A549 (cell line): ENCODE measurements at regions not wholly inside any gene's neighbourhood (a gene's known extent, or its start where the extent isn't known, plus 50 kb on each side); places are given as distances from the start of the nearest gene placed in this dataset.

Experiments
- ATAC-seq, 2 experiments: fragments of 200-7000 bp in 1 of 2; fragments of >200 bp in 1 of 2; cut with Nextera tagmentation in 1 of 2; cut with Tn5 transposase in 1 of 2; 3 replicates each; pipeline versions ENCODE4 v1.8.0 to v1.9.1; 2018 to 2020; ENCODE audit warnings: mild to moderate bottlenecking in 1 of 2, moderate library complexity in 1 of 2
- CTCF ChIA-PET: fragments of 300-600 bp; sonication (Branson Sonifier 250); formaldehyde crosslinking; extraction: SDS; loops from one replicate; lab custom pipeline; 2021; ENCODE audit warnings: antibody characterized with exemption, inconsistent platforms; lab: Yijun Ruan, JAX
- POLR2A ChIA-PET: fragments of 350-600 bp; formaldehyde crosslinking; extraction: SDS; loops from one replicate; lab custom pipeline; 2021; ENCODE audit warnings: antibody characterized with exemption, inconsistent platforms; lab: Yijun Ruan, JAX
- DNase-seq, 2 experiments: peaks; one replicate each; pipeline versions ENCODE4 v3.0.0 to v3.0.0-alpha.2; 2011 to 2016; ENCODE audit warnings: low read depth in 1 of 2, low spot score in 1 of 2
- FAIRE-seq: peaks from 2 replicates; lab custom pipeline; 2011; peaks lifted over from hg19 to GRCh38; lab: Jason Lieb, UNC
- H3K27ac ChIP-seq, 2 experiments: fragments of >200 bp; sonication (Bioruptor Twin); formaldehyde crosslinking; 3 replicates each; pipeline ENCODE4 v1.5.1; 2016 to 2017
- H3K4me1 ChIP-seq: fragments of >200 bp; sonication (Bioruptor Twin); formaldehyde crosslinking; 3 replicates; pipeline ENCODE4 v1.6.1; 2016
- H3K4me2 ChIP-seq: fragments of >200 bp; sonication (Bioruptor Twin); formaldehyde crosslinking; 3 replicates; pipeline ENCODE4 v1.6.1; 2016
- H3K4me3 ChIP-seq: fragments of >200 bp; sonication (Bioruptor Twin); formaldehyde crosslinking; 3 replicates; pipeline ENCODE4 v1.5.1; 2016
- H3K9me3 ChIP-seq: fragments of >200 bp; sonication (Bioruptor Twin); formaldehyde crosslinking; 3 replicates; pipeline ENCODE4 v1.6.1; 2016
- ATOH8 ChIP-seq: fragments of 250-450 bp; sonication (Bioruptor Pico); IDR thresholded peaks from 2 replicates; pipeline ENCODE4 v1.5.0; 2020; ENCODE audit warnings: low read depth, mild to moderate bottlenecking, moderate library complexity
- CEBPB ChIP-seq, 2 experiments: fragments of >200 bp in 1 of 2; sonication (Bioruptor Twin) in 1 of 2; formaldehyde crosslinking in 1 of 2; IDR thresholded peaks; 2 replicates each; pipeline ENCODE4 v1.6.1; 2012 to 2016
- CHD4 ChIP-seq: fragments of 200-600 bp; sonication (generic); IDR thresholded peaks from 2 replicates; pipeline ENCODE4 v1.6.1; 2016; ENCODE audit warnings: antibody characterized with exemption, mild to moderate bottlenecking, borderline replicate concordance
- E2F6 ChIP-seq: IDR thresholded peaks from 2 replicates; pipeline ENCODE4 v1.6.1; 2012; ENCODE audit warnings: low read depth, borderline replicate concordance
- EHF ChIP-seq: fragments of 250-450 bp; sonication (Bioruptor Pico); IDR thresholded peaks from 2 replicates; pipeline ENCODE4 v1.5.0; 2020; ENCODE audit warnings: mild to moderate bottlenecking
- EHMT2 ChIP-seq: fragments of 200-600 bp; sonication (generic); IDR thresholded peaks from 2 replicates; pipeline ENCODE4 v1.6.1; 2016; ENCODE audit warnings: antibody characterized with exemption, low read depth, mild to moderate bottlenecking, moderate library complexity
- EP300 ChIP-seq, 2 experiments: fragments of >200 bp; sonication (Bioruptor Twin); formaldehyde crosslinking; IDR thresholded peaks; 2 replicates in 1 of 2; 3 replicates in 1 of 2; pipeline ENCODE4 v1.6.1; 2016 to 2017
- ESRRA ChIP-seq: fragments of 150-350 bp; IDR thresholded peaks from 2 replicates; pipeline ENCODE4 v1.6.1; 2014; ENCODE audit warnings: mild to moderate bottlenecking, low read length, borderline replicate concordance
- FOSL2 ChIP-seq, 2 experiments: fragments of 450-650 bp in 1 of 2; fragments of >200 bp in 1 of 2; sonication (Bioruptor Twin) in 1 of 2; formaldehyde crosslinking; IDR thresholded peaks; 2 replicates each; pipeline versions ENCODE4 v1.5.0 to v1.6.1; 2016 to 2020; ENCODE audit warnings: mild to moderate bottlenecking in 1 of 2, moderate library complexity in 1 of 2
- HDAC2 ChIP-seq: fragments of 200-600 bp; sonication (generic); IDR thresholded peaks from 2 replicates; pipeline ENCODE4 v1.6.1; 2016
- HMGXB4 ChIP-seq: fragments of 250-450 bp; sonication (Bioruptor Pico); IDR thresholded peaks from 2 replicates; pipeline ENCODE4 v1.5.0; 2021; ENCODE audit warnings: mild to moderate bottlenecking, moderate library complexity, borderline replicate concordance
- HOXB5 ChIP-seq: fragments of 250-450 bp; sonication (Bioruptor Pico); IDR thresholded peaks from 2 replicates; pipeline ENCODE4 v1.5.0; 2020; ENCODE audit warnings: mild to moderate bottlenecking, moderate library complexity
- JUN ChIP-seq, 2 experiments: fragments of >200 bp; sonication (Bioruptor Twin); formaldehyde crosslinking; IDR thresholded peaks; 2 replicates in 1 of 2; 3 replicates in 1 of 2; pipeline ENCODE4 v1.6.1; 2016 to 2017
- KDM5A ChIP-seq: fragments of 200-600 bp; sonication (generic); IDR thresholded peaks from 2 replicates; pipeline ENCODE4 v1.6.1; 2016; ENCODE audit warnings: antibody characterized with exemption, mild to moderate bottlenecking
- MAFK ChIP-seq: fragments of 450-650 bp; IDR thresholded peaks from 2 replicates; pipeline ENCODE4 v1.6.1; 2014; ENCODE audit not compliant: partially characterized antibody
- MYC ChIP-seq: IDR thresholded peaks from 2 replicates; pipeline ENCODE4 v1.6.1; 2012; ENCODE audit warnings: mild to moderate bottlenecking, inconsistent platforms, low read length, improper control_type of control experiment, borderline replicate concordance
- PHF8 ChIP-seq: fragments of 200-600 bp; sonication (generic); IDR thresholded peaks from 2 replicates; pipeline ENCODE4 v1.6.1; 2016; ENCODE audit warnings: low read depth, mild to moderate bottlenecking, antibody characterized with exemption, moderate library complexity, borderline replicate concordance
- POLR2AphosphoS2 ChIP-seq: conservative IDR thresholded peaks from 2 replicates; pipeline ENCODE4 v1.6.1; 2012; ENCODE audit warnings: low read length, improper control_type of control experiment, inconsistent platforms
- RARB ChIP-seq: fragments of 250-450 bp; sonication (Bioruptor Pico); IDR thresholded peaks from 2 replicates; pipeline ENCODE4 v1.8.0; 2021; ENCODE audit warnings: mild to moderate bottlenecking, moderate library complexity
- SREBF2 ChIP-seq: fragments of 450-650 bp; IDR thresholded peaks from 2 replicates; pipeline ENCODE4 v1.6.1; 2014; ENCODE audit warnings: mild to moderate bottlenecking, moderate library complexity
- TP53 ChIP-seq: fragments of 250-450 bp; sonication (Bioruptor Pico); IDR thresholded peaks from 2 replicates; pipeline ENCODE4 v1.5.0; 2021; ENCODE audit warnings: mild to moderate bottlenecking, moderate library complexity
- USF2 ChIP-seq: fragments of 450-650 bp; IDR thresholded peaks from 2 replicates; pipeline ENCODE4 v1.6.1; 2014; ENCODE audit warnings: antibody characterized with exemption
- ZC3H11A ChIP-seq: fragments of 450-650 bp; IDR thresholded peaks from 2 replicates; pipeline ENCODE4 v1.6.1; 2014; ENCODE audit warnings: antibody characterized with exemption, mild to moderate bottlenecking
- ZSCAN20 ChIP-seq: fragments of 250-450 bp; sonication (Bioruptor Pico); IDR thresholded peaks from 2 replicates; pipeline ENCODE4 v1.8.0; 2022; ENCODE audit warnings: mild to moderate bottlenecking, moderate library complexity
- WGBS: methylation state at CpG from one replicate; pipeline ENCODE4 v1.1.6; 2017; ENCODE audit errors: missing lambda C conversion rate; 5-methylcytosine and 5-hydroxymethylcytosine counted together
- TF ChIP-seq, protein P1 (sequence below): IDR thresholded peaks from 2 replicates; pipeline ENCODE4 v1.6.1; 2012
- TF ChIP-seq, protein P2 (sequence below): IDR thresholded peaks from 2 replicates; pipeline ENCODE4 v1.6.1; 2012
- TF ChIP-seq, protein P3 (sequence below): fragments of 200-600 bp; sonication (generic); IDR thresholded peaks from 2 replicates; pipeline ENCODE4 v1.6.1; 2016; ENCODE audit warnings: antibody characterized with exemption, mild to moderate bottlenecking, moderate library complexity

DNA sequence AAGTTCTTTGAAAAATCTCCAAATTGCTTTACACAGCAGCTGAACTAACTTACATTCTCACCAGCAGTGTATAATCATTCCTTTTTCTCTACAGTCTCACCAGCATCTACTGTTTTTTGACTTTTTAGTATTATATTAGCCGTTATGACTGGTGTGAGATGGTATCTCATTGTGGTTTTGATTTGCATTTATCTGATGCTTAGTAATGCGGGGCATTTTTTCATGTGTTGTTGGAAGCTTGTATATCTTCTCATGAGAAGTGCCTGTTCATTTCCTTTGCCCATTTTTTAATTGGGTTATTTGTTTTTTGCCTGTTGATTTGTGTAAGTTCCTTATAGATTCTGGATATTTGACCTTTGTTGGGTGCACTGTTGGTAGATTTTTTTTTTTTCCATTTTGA is 931.7 kb downstream of the CENPC start:
- Histone ChIP-seq H3K4me1 (no peaks in the 10 kb centered on the region), H3K9me3 (peaks cover 6% of the 10 kb centered on the region; the same call in 2 of the 3 replicates), H3K4me3 (no peak overlapping the region)
- FAIRE-seq (no peak), ATAC-seq (no peak)
- POLR2A ChIA-PET: no interaction called here
- 93% methylated on average over 2 of the region's 2 CpGs for WGBS
- TF ChIP-seq, protein P1, sequence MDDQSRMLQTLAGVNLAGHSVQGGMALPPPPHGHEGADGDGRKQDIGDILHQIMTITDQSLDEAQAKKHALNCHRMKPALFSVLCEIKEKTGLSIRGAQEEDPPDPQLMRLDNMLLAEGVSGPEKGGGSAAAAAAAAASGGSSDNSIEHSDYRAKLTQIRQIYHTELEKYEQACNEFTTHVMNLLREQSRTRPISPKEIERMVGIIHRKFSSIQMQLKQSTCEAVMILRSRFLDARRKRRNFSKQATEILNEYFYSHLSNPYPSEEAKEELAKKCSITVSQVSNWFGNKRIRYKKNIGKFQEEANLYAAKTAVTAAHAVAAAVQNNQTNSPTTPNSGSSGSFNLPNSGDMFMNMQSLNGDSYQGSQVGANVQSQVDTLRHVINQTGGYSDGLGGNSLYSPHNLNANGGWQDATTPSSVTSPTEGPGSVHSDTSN: no peak
- TF ChIP-seq, protein P2, sequence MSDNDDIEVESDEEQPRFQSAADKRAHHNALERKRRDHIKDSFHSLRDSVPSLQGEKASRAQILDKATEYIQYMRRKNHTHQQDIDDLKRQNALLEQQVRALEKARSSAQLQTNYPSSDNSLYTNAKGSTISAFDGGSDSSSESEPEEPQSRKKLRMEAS: no peak
- TF ChIP-seq FOSL2 (IDR thresholded peaks at IDR 0.05) (no peak), FOSL2 (CRISPR knock-in tag; IDR thresholded peaks at IDR 0.05) (no peak), JUN (IDR thresholded peaks at IDR 0.05) (no peak), POLR2AphosphoS2 (no peak), HMGXB4 (no peak), HOXB5 (CRISPR knock-in tag) (no peak), ATOH8 (CRISPR knock-in tag) (no peak), CEBPB (IDR thresholded peaks at IDR 0.05) (no peak), MYC (no peak), ESRRA (no peak), TP53 (no peak), MAFK (no peak), EP300 (IDR thresholded peaks at IDR 0.05) (no peak), USF2 (no peak), ZC3H11A (no peak), RARB (CRISPR knock-in tag) (no peak), HDAC2 (no peak)
- TF ChIP-seq, protein P3, sequence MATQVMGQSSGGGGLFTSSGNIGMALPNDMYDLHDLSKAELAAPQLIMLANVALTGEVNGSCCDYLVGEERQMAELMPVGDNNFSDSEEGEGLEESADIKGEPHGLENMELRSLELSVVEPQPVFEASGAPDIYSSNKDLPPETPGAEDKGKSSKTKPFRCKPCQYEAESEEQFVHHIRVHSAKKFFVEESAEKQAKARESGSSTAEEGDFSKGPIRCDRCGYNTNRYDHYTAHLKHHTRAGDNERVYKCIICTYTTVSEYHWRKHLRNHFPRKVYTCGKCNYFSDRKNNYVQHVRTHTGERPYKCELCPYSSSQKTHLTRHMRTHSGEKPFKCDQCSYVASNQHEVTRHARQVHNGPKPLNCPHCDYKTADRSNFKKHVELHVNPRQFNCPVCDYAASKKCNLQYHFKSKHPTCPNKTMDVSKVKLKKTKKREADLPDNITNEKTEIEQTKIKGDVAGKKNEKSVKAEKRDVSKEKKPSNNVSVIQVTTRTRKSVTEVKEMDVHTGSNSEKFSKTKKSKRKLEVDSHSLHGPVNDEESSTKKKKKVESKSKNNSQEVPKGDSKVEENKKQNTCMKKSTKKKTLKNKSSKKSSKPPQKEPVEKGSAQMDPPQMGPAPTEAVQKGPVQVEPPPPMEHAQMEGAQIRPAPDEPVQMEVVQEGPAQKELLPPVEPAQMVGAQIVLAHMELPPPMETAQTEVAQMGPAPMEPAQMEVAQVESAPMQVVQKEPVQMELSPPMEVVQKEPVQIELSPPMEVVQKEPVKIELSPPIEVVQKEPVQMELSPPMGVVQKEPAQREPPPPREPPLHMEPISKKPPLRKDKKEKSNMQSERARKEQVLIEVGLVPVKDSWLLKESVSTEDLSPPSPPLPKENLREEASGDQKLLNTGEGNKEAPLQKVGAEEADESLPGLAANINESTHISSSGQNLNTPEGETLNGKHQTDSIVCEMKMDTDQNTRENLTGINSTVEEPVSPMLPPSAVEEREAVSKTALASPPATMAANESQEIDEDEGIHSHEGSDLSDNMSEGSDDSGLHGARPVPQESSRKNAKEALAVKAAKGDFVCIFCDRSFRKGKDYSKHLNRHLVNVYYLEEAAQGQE: no peak
- TF ChIP-seq, all 56 proteins: peak for 0
- Histone ChIP-seq H3K4me2 (no peak overlapping the region), H3K27ac (no peak overlapping the region)
- DNase-seq: no peak
- CTCF ChIA-PET: no interaction called here

DNA sequence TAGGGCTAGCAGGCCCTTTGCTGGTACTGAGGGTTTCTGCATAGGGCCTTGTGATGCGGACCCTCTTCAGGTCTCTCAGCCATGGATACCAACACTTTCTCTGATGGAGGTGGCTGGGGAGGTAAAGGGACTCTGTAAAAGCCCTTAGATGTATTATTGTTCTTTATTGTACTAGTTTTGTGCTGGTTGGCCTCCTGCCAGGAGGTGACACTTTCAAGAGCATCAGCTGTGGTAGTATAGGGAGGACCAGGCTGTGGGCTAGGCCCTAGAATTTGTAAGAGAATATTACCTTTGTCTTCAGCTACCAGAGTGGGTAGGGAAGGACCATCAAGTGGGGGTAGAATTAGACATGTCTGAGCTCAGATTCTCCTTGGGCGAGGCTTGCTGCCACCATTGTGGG is 936.3 kb downstream of the CENPC start:
- Histone ChIP-seq H3K4me1 (peaks cover 17% of the 10 kb centered on the region), H3K4me2 (no peak overlapping the region), H3K4me3 (no peak overlapping the region), H3K9me3 (no peaks in the 10 kb centered on the region), H3K27ac (no peak overlapping the region)
- ChIA-PET POLR2A (no interaction called here), CTCF (no interaction called here)
- DNase-seq: no peak
- WGBS: 100% methylated on average over 2 of the region's 2 CpGs
- no peak for FAIRE-seq
- no peak for ATAC-seq
- TF ChIP-seq SREBF2: no peak
- TF ChIP-seq JUN (IDR thresholded peaks at IDR 0.05): no peak
- TF ChIP-seq EHMT2: no peak
- no peak for TF ChIP-seq CHD4
- no peak for TF ChIP-seq USF2
- TF ChIP-seq EHF: no peak
- TF ChIP-seq ZSCAN20: no peak
- TF ChIP-seq HOXB5 (CRISPR knock-in tag): no peak
- no peak for TF ChIP-seq E2F6
- TF ChIP-seq, protein P1: no peak
- no peak for TF ChIP-seq CEBPB (IDR thresholded peaks at IDR 0.05)
- TF ChIP-seq TP53: no peak
- TF ChIP-seq KDM5A: no peak
- no peak for TF ChIP-seq PHF8
